Neural cell (in vitro differentiated cells): ENCODE measurements at regions not wholly inside any gene's neighbourhood (a gene's known extent, or its start where the extent isn't known, plus 50 kb on each side); places are given as distances from the start of the nearest gene placed in this dataset.

ENCODE experiments used
- H2AFZ ChIP-seq: fragments of 200-600, 300-800 bp; sonication (generic), shearing (Covaris generic); 2 replicates; pipeline ENCODE4 v1.6.0; 2014; ENCODE audit warnings: low read depth, mild to moderate bottlenecking, antibody characterized with exemption, low read length, moderate library complexity
- H3F3A ChIP-seq: fragments of 200-600 bp; shearing (Covaris generic); 2 replicates; pipeline ENCODE4 v1.6.1; 2016; ENCODE audit warnings: mild to moderate bottlenecking, moderate library complexity, mixed read lengths, antibody characterized with exemption, low read length; ENCODE audit not compliant: insufficient read depth, poor library complexity, severe bottlenecking
- H3K27ac ChIP-seq: fragments of 200-600, 300-800 bp; sonication (generic), shearing (Covaris generic); 2 replicates; pipeline ENCODE4 v1.5.1; 2014; ENCODE audit warnings: mild to moderate bottlenecking, low read length, moderate library complexity
- H3K27me3 ChIP-seq: fragments of 300-800, 200-600 bp; sonication (generic), shearing (Covaris generic); 2 replicates; pipeline ENCODE4 v1.6.0; 2014; ENCODE audit warnings: mild to moderate bottlenecking, low read depth, low read length, moderate library complexity; ENCODE audit not compliant: insufficient read depth
- H3K36me3 ChIP-seq: fragments of 300-800, 200-600 bp; sonication (generic), shearing (Covaris generic); 2 replicates; pipeline ENCODE4 v1.5.1; 2014; ENCODE audit warnings: mild to moderate bottlenecking, antibody characterized with exemption, low read length, moderate library complexity; ENCODE audit not compliant: insufficient read depth
- H3K4me2 ChIP-seq: fragments of 300-800, 200-600 bp; sonication (generic), shearing (Covaris generic); 2 replicates; pipeline ENCODE4 v1.6.0; 2014; ENCODE audit warnings: mild to moderate bottlenecking, low read length
- H3K4me3 ChIP-seq: fragments of 300-800, 200-600 bp; sonication (generic), shearing (Covaris generic); 2 replicates; pipeline ENCODE4 v1.5.1; 2014; ENCODE audit warnings: mild to moderate bottlenecking, low read length, moderate library complexity
- H3K79me2 ChIP-seq: fragments of 200-600 bp; shearing (Covaris generic); replicated peaks from 2 replicates; pipeline ENCODE4 v1.6.0; 2014; ENCODE audit warnings: mild to moderate bottlenecking, low read length, moderate library complexity; ENCODE audit not compliant: insufficient read depth
- H3K9ac ChIP-seq: fragments of 300-800, 200-600 bp; sonication (generic), shearing (Covaris generic); 2 replicates; pipeline ENCODE4 v1.6.1; 2016; ENCODE audit warnings: mild to moderate bottlenecking, low read length, mixed read lengths
- H3K9me2 ChIP-seq: fragments of 200-600 bp; shearing (Covaris generic); 2 replicates; pipeline ENCODE4 v1.6.1; 2016; ENCODE audit warnings: mild to moderate bottlenecking, low read length, mixed read lengths; ENCODE audit not compliant: insufficient read depth
- H3K9me3 ChIP-seq: fragments of 200-600, 300-800 bp; sonication (generic), shearing (Covaris generic); 2 replicates; pipeline ENCODE4 v1.6.1; 2016; ENCODE audit warnings: mild to moderate bottlenecking, mixed run types, low read length, moderate library complexity, mixed read lengths
- H4K20me1 ChIP-seq: fragments of 200-600 bp; shearing (Covaris generic); 2 replicates; pipeline ENCODE4 v1.6.1; 2016; ENCODE audit warnings: mild to moderate bottlenecking, mixed run types; ENCODE audit not compliant: insufficient read depth
- EP300 ChIP-seq: fragments of 450-650 bp; conservative IDR thresholded peaks from 2 replicates; pipeline ENCODE4 v1.6.1; 2014; ENCODE audit warnings: antibody characterized with exemption, mild to moderate bottlenecking, moderate library complexity; ENCODE audit not compliant: poor library complexity, severe bottlenecking
- EZH2 ChIP-seq: fragments of 200-600, 300-800 bp; shearing (Covaris generic), sonication (generic); IDR thresholded peaks from 2 replicates; pipeline ENCODE4 v1.6.1; 2014; ENCODE audit warnings: antibody characterized with exemption, low read length, borderline replicate concordance, mild to moderate bottlenecking; ENCODE audit not compliant: insufficient read depth, poor library complexity, severe bottlenecking
- MXI1 ChIP-seq: fragments of 450-650 bp; conservative IDR thresholded peaks from 2 replicates; pipeline ENCODE4 v1.6.1; 2014; ENCODE audit warnings: antibody characterized with exemption, mild to moderate bottlenecking; ENCODE audit not compliant: poor library complexity, severe bottlenecking
- POLR2AphosphoS5 ChIP-seq: IDR thresholded peaks from 2 replicates; pipeline ENCODE4 v1.6.1; 2012
- RAD21 ChIP-seq: fragments of 450-650 bp; conservative IDR thresholded peaks from 2 replicates; pipeline ENCODE4 v1.6.1; 2014; ENCODE audit warnings: antibody characterized with exemption, mild to moderate bottlenecking, moderate library complexity
- SMC3 ChIP-seq: fragments of 450-650 bp; conservative IDR thresholded peaks from 2 replicates; pipeline ENCODE4 v1.6.1; 2014; ENCODE audit warnings: antibody characterized with exemption, mild to moderate bottlenecking, moderate library complexity; ENCODE audit not compliant: poor library complexity
- TAF1 ChIP-seq: IDR thresholded peaks from 2 replicates; pipeline ENCODE4 v1.6.1; 2012; ENCODE audit warnings: low read depth
- TF ChIP-seq, protein P1 (sequence below): fragments of 450-650 bp; IDR thresholded peaks from 2 replicates; pipeline ENCODE4 v1.5.1; 2014; ENCODE audit warnings: antibody characterized with exemption, mild to moderate bottlenecking, moderate library complexity; ENCODE audit not compliant: poor library complexity, severe bottlenecking
- TF ChIP-seq, protein P2 (sequence below): IDR thresholded peaks from 2 replicates; pipeline ENCODE4 v1.6.1; 2012; ENCODE audit warnings: borderline replicate concordance

DNA sequence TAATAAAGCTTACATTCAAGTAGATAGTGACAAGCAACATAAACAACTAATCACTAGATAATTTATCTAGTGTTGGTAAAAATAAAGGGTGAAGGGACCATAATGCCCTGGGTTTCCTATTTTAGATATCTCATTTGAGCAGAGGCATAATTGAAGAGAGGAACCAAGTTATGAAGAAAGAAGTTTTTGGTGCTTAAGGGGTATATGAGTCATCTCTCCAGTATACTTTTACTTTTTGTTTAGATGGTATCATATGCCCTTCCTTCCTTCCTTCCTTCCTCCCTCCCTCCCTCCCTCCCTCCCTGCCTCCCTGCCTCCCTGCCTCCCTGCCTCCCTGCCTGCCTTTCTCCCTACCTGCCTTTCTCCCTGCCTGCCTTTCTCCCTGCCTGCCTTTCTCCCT lies 1053.5 kb upstream of the CELF4 start:
- TF ChIP-seq TAF1 (no peak), RAD21 (no peak), POLR2AphosphoS5 (no peak), MXI1 (no peak), SMC3 (no peak), EP300 (no peak), EZH2 (no peak)
- TF ChIP-seq, protein P1, sequence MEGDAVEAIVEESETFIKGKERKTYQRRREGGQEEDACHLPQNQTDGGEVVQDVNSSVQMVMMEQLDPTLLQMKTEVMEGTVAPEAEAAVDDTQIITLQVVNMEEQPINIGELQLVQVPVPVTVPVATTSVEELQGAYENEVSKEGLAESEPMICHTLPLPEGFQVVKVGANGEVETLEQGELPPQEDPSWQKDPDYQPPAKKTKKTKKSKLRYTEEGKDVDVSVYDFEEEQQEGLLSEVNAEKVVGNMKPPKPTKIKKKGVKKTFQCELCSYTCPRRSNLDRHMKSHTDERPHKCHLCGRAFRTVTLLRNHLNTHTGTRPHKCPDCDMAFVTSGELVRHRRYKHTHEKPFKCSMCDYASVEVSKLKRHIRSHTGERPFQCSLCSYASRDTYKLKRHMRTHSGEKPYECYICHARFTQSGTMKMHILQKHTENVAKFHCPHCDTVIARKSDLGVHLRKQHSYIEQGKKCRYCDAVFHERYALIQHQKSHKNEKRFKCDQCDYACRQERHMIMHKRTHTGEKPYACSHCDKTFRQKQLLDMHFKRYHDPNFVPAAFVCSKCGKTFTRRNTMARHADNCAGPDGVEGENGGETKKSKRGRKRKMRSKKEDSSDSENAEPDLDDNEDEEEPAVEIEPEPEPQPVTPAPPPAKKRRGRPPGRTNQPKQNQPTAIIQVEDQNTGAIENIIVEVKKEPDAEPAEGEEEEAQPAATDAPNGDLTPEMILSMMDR: no peak
- TF ChIP-seq, protein P2, sequence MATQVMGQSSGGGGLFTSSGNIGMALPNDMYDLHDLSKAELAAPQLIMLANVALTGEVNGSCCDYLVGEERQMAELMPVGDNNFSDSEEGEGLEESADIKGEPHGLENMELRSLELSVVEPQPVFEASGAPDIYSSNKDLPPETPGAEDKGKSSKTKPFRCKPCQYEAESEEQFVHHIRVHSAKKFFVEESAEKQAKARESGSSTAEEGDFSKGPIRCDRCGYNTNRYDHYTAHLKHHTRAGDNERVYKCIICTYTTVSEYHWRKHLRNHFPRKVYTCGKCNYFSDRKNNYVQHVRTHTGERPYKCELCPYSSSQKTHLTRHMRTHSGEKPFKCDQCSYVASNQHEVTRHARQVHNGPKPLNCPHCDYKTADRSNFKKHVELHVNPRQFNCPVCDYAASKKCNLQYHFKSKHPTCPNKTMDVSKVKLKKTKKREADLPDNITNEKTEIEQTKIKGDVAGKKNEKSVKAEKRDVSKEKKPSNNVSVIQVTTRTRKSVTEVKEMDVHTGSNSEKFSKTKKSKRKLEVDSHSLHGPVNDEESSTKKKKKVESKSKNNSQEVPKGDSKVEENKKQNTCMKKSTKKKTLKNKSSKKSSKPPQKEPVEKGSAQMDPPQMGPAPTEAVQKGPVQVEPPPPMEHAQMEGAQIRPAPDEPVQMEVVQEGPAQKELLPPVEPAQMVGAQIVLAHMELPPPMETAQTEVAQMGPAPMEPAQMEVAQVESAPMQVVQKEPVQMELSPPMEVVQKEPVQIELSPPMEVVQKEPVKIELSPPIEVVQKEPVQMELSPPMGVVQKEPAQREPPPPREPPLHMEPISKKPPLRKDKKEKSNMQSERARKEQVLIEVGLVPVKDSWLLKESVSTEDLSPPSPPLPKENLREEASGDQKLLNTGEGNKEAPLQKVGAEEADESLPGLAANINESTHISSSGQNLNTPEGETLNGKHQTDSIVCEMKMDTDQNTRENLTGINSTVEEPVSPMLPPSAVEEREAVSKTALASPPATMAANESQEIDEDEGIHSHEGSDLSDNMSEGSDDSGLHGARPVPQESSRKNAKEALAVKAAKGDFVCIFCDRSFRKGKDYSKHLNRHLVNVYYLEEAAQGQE: no peak
- Histone ChIP-seq H3K4me2 (no peak overlapping the region), H3F3A (no peaks in the 10 kb centered on the region), H3K4me3 (no peak overlapping the region), H2AFZ (no peak overlapping the region), H3K9me3 (no peaks in the 10 kb centered on the region), H4K20me1 (no peaks in the 10 kb centered on the region), H3K9me2 (no peaks in the 10 kb centered on the region), H3K36me3 (no peaks in the 10 kb centered on the region), H3K79me2 (no peaks in the 10 kb centered on the region), H3K9ac (no peak overlapping the region), H3K27me3 (no peaks in the 10 kb centered on the region), H3K27ac (no peak overlapping the region)

DNA sequence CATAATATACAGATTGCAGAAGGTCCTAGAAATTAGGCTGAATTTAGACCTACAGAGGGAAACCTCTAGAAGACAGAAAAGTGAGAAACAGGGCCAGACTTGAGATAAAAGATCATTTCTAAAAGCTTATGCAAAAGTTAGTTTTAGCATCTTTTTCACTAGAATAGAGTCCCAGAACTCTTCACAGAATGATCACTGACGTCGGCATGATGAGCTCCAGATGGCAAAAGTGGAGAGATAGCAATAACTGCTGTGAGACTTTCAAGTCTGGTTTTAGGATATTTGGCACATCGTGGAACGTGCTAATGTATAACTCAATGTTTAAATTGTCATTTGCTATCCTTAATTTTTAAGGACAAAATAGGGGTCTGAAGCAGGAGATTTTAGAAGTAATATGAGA lies 1050.7 kb upstream of the CELF4 start:
- Histone ChIP-seq H3K27ac (no peak overlapping the region), H3F3A (no peaks in the 10 kb centered on the region), H3K9me2 (no peaks in the 10 kb centered on the region), H3K36me3 (no peaks in the 10 kb centered on the region), H3K4me3 (no peak overlapping the region), H2AFZ (no peak overlapping the region), H3K9ac (no peak overlapping the region), H3K4me2 (no peak overlapping the region), H3K9me3 (no peaks in the 10 kb centered on the region), H3K79me2 (no peaks in the 10 kb centered on the region), H3K27me3 (no peaks in the 10 kb centered on the region), H4K20me1 (no peaks in the 10 kb centered on the region)
- TF ChIP-seq RAD21 (no peak), EP300 (no peak)

DNA sequence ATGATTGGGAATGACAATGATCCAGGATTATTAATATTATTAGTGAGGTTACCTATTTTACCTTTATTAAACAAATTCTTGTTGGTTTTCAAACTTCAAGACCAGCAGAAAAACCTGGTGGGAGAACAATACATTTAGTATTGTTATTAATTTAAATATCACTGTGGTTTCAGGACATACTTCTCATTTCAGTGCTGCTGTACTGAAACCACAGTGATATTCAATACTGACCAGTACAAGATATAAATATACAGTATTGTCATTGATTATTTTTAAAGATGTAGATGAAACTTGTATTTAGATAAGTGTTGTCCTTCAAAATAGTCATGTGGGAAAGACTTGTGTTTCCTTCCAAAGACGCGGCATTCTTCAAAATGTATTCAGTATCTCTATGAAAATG lies 1047.3 kb upstream of the CELF4 start:
- no peaks in the 10 kb centered on the region for H3K36me3 ChIP-seq
- H3K4me3 ChIP-seq: no peak overlapping the region

More for the DNA sequence above, 1047.3 kb upstream of the CELF4 start:
- TF ChIP-seq EZH2: no peak
- no peak for TF ChIP-seq TAF1
- TF ChIP-seq MXI1: no peak
- TF ChIP-seq, protein P2: no peak
- TF ChIP-seq POLR2AphosphoS5: no peak
- TF ChIP-seq SMC3: no peak
- TF ChIP-seq RAD21: no peak
- TF ChIP-seq, protein P1: no peak
- no peak for TF ChIP-seq EP300
- Histone ChIP-seq H4K20me1 (no peaks in the 10 kb centered on the region), H2AFZ (no peak overlapping the region), H3K9me3 (no peaks in the 10 kb centered on the region), H3K27ac (no peak overlapping the region), H3K4me2 (no peak overlapping the region), H3K9me2 (no peaks in the 10 kb centered on the region), H3K79me2 (no peaks in the 10 kb centered on the region), H3K9ac (no peak overlapping the region), H3F3A (no peaks in the 10 kb centered on the region), H3K27me3 (no peaks in the 10 kb centered on the region)
